ENCODE measurements at regions not wholly inside any gene's neighbourhood (a gene's known extent, or its start where the extent isn't known, plus 50 kb on each side); places are given as distances from the start of the nearest gene placed in this dataset.
A peak's percentile ranks its signal among the peaks of the same experiment; 100 is the strongest.

DNA sequence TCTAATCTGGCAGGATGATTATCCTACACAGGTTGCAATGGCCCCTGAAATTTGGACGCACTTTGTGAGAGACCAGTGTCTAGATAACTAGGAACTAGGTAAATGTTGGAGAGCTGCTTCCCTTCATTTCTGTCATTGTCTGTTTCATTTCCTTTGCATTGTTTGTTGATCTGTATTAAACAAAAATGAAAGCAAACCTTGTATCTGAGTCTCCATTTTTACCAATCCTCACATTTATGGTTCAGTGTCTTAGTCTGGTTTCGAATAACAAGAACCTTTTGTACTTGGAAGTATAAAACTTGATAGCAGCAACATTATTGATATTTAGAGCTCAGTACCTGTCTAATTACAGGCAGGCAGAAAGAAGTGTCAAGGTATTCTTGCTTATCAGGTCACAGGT, 105.5 kb downstream of the MRPS30 start:
- FAIRE-seq: no peak
- no peaks in the 10 kb centered on the region for H3K9me3 Mint-ChIP-seq (ENCODE audit: unreplicated experiment)
- no peaks in the 10 kb centered on the region for H3K36me3 ChIP-seq (ENCODE audit: insufficient read depth, low read length)
- H3K27ac ChIP-seq (ENCODE audit: low read depth, low read length): no peak overlapping the region
- peaks cover 4% of the 10 kb centered on the region for H3K4me1 Mint-ChIP-seq (ENCODE audit: low read depth, unreplicated experiment)
- no peaks in the 10 kb centered on the region for H3K79me2 ChIP-seq (ENCODE audit: insufficient read depth, low read length)
- H3K4me1 ChIP-seq (ENCODE audit: insufficient read depth, low read length): no peaks in the 10 kb centered on the region
- no peaks in the 10 kb centered on the region for H3K27me3 ChIP-seq (ENCODE audit: insufficient read depth, low read length)
- no peak overlapping the region for H3K4me2 ChIP-seq (ENCODE audit: low read length)
- H2AFZ ChIP-seq (ENCODE audit: low read depth, low read length): no peak overlapping the region
- no peaks in the 10 kb centered on the region for H3K27me3 Mint-ChIP-seq (ENCODE audit: low read depth, unreplicated experiment)
- no peak overlapping the region for H3K4me3 Mint-ChIP-seq (ENCODE audit: unreplicated experiment)
- H3K4me3 ChIP-seq (ENCODE audit: insufficient read depth, low read depth, low read length): no peak overlapping the region
- H3K36me3 Mint-ChIP-seq (ENCODE audit: low read depth, unreplicated experiment): no peaks in the 10 kb centered on the region
- DNase-seq (ENCODE audit: low read depth): no peak
- no peaks in the 10 kb centered on the region for H3K9me3 ChIP-seq (ENCODE audit: insufficient read depth, low read depth, low read length)
- H4K20me1 ChIP-seq (ENCODE audit: insufficient read depth, low read length): no peaks in the 10 kb centered on the region
- TF ChIP-seq EZH2 (IDR thresholded peaks at IDR 0.05; ENCODE audit: insufficient read depth, low read length): no peak
- no peak for TF ChIP-seq CTCF (IDR thresholded peaks at IDR 0.05; ENCODE audit: insufficient read depth, low read depth, low read length)
- H3K27ac Mint-ChIP-seq (ENCODE audit: unreplicated experiment): no peak overlapping the region
- H3K9ac ChIP-seq (ENCODE audit: low read length): no peak overlapping the region

DNA sequence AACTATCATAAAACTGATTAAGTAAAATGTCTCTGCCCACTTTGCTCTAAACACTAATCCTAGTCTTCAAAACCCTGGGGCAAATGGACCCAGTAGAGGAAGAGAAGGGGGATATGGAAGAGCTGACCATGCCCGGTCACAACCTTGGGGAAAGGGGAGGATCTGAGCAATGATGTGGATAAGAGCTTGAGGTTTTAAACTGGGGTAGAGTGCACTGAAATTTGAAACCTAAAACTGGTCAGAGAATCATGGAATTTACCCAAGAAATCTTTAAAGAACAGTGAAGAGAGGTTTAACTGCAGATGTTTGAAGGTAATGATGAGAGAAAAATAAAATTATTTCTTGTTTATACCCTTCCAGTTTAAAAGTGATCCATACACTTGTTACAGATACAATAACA, 110.8 kb downstream of the MRPS30 start:
- no peaks in the 10 kb centered on the region for H3K27me3 ChIP-seq (ENCODE audit: insufficient read depth, low read length)
- no peaks in the 10 kb centered on the region for H3K4me1 ChIP-seq (ENCODE audit: insufficient read depth, low read length)
- H3K79me2 ChIP-seq (ENCODE audit: insufficient read depth, low read length): no peaks in the 10 kb centered on the region
- no peak overlapping the region for H3K4me3 ChIP-seq (ENCODE audit: insufficient read depth, low read depth, low read length)
- Mint-ChIP-seq H3K27ac (ENCODE audit: unreplicated experiment) (no peak overlapping the region), H3K36me3 (ENCODE audit: low read depth, unreplicated experiment) (no peaks in the 10 kb centered on the region), H3K4me1 (ENCODE audit: low read depth, unreplicated experiment) (no peaks in the 10 kb centered on the region), H3K4me3 (ENCODE audit: unreplicated experiment) (no peak overlapping the region), H3K9me3 (ENCODE audit: unreplicated experiment) (no peaks in the 10 kb centered on the region), H3K27me3 (ENCODE audit: low read depth, unreplicated experiment) (no peaks in the 10 kb centered on the region)
- no peak for FAIRE-seq
- H3K36me3 ChIP-seq (ENCODE audit: insufficient read depth, low read length): no peaks in the 10 kb centered on the region
- no peak overlapping the region for H3K9ac ChIP-seq (ENCODE audit: low read length)
- DNase-seq (ENCODE audit: low read depth): no peak
- H3K27ac ChIP-seq (ENCODE audit: low read depth, low read length): no peak overlapping the region
- TF ChIP-seq CTCF (IDR thresholded peaks at IDR 0.05; ENCODE audit: insufficient read depth, low read depth, low read length) (no peak), EZH2 (IDR thresholded peaks at IDR 0.05; ENCODE audit: insufficient read depth, low read length) (no peak)
- no peak overlapping the region for H2AFZ ChIP-seq (ENCODE audit: low read depth, low read length)
- no peaks in the 10 kb centered on the region for H4K20me1 ChIP-seq (ENCODE audit: insufficient read depth, low read length)
- no peak overlapping the region for H3K4me2 ChIP-seq (ENCODE audit: low read length)
- H3K9me3 ChIP-seq (ENCODE audit: insufficient read depth, low read depth, low read length): no peaks in the 10 kb centered on the region

GRCh38 chr5:44927115-44927733, 118.5 kb downstream of the MRPS30 start:
- no peak for FAIRE-seq
- H3K9ac ChIP-seq (ENCODE audit: low read length): no peak overlapping the region
- H3K27ac ChIP-seq (ENCODE audit: low read depth, low read length): peak overlapping the region; percentile 4
- DNase-seq (ENCODE audit: low read depth): no peak
- H3K36me3 Mint-ChIP-seq (ENCODE audit: low read depth, unreplicated experiment): no peaks in the 10 kb centered on the region
- H3K4me2 ChIP-seq (ENCODE audit: low read length): no peak overlapping the region
- H3K27me3 ChIP-seq (ENCODE audit: insufficient read depth, low read length): no peaks in the 10 kb centered on the region
- H3K4me1 ChIP-seq (ENCODE audit: insufficient read depth, low read length): no peaks in the 10 kb centered on the region
- H3K9me3 ChIP-seq (ENCODE audit: insufficient read depth, low read depth, low read length): no peaks in the 10 kb centered on the region
- no peaks in the 10 kb centered on the region for H3K9me3 Mint-ChIP-seq (ENCODE audit: unreplicated experiment)
- no peaks in the 10 kb centered on the region for H4K20me1 ChIP-seq (ENCODE audit: insufficient read depth, low read length)
- H3K27me3 Mint-ChIP-seq (ENCODE audit: low read depth, unreplicated experiment): no peaks in the 10 kb centered on the region
- H2AFZ ChIP-seq (ENCODE audit: low read depth, low read length): no peak overlapping the region
- H3K4me3 Mint-ChIP-seq (ENCODE audit: unreplicated experiment): no peak overlapping the region
- H3K27ac Mint-ChIP-seq (ENCODE audit: unreplicated experiment): no peak overlapping the region
- TF ChIP-seq EZH2 (IDR thresholded peaks at IDR 0.05; ENCODE audit: insufficient read depth, low read length) (no peak), CTCF (IDR thresholded peaks at IDR 0.05; ENCODE audit: insufficient read depth, low read depth, low read length) (no peak)
- H3K79me2 ChIP-seq (ENCODE audit: insufficient read depth, low read length): no peaks in the 10 kb centered on the region
- H3K4me1 Mint-ChIP-seq (ENCODE audit: low read depth, unreplicated experiment): no peaks in the 10 kb centered on the region
- H3K36me3 ChIP-seq (ENCODE audit: insufficient read depth, low read length): no peaks in the 10 kb centered on the region
- H3K4me3 ChIP-seq (ENCODE audit: insufficient read depth, low read depth, low read length): no peak overlapping the region

All from astrocyte (in vitro differentiated cells and primary cell).